HG03521 (cell line): ENCODE measurements at regions not wholly inside any gene's neighbourhood (a gene's known extent, or its start where the extent isn't known, plus 50 kb on each side); places are given as distances from the start of the nearest gene placed in this dataset.

Source experiments
- ATAC-seq: cut with Tn5 transposase; IDR thresholded peaks from one replicate; pipeline ENCODE4 v1.9.1; 2021; ENCODE audit warnings: mild to moderate bottlenecking, moderate library complexity; ENCODE audit not compliant: unreplicated experiment

DNA sequence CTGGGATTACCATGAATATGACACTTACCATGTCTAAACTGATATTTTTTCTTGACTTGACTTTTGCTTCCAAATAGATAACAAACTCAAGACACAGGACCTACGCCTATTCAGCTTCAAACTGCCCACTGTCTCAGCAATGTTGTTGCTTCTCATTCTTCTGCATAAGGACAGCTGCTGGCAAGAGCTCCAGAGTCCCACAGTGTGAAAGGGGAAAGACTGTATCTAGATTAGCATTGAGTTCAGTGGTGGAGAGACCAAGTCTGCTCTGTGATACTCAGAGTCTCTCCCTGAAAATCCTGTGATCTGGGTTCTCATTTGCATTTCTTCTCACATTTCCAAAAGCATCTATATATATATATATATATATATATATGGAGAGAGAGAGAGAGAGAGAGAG is 247.9 kb upstream of the NT5C1B start:
- no peak for ATAC-seq

- no peak for ATAC-seq
These were observed 247.1 kb upstream of the NT5C1B start for GRCh38 chr2:18836436-18836835.

DNA sequence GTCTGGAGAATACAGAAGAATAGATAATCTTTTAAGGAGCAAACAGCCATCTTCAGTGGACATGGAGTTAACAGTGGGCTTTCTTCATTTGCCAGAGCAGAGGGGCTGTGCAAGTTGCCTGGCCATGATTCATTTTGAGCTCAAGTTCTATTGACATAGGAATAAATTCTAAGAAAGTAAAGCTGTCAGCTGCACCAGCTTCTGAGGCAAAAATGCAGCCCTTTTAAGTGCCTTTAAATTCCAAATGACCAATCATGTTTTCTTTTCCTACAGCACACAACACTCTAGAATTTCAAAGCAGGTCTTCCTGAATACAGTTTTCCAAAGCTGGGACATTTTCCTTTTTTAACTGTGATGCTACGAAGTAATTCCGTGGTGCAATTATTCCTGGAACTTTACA is 246.4 kb upstream of the NT5C1B start:
- ATAC-seq = no peak

DNA sequence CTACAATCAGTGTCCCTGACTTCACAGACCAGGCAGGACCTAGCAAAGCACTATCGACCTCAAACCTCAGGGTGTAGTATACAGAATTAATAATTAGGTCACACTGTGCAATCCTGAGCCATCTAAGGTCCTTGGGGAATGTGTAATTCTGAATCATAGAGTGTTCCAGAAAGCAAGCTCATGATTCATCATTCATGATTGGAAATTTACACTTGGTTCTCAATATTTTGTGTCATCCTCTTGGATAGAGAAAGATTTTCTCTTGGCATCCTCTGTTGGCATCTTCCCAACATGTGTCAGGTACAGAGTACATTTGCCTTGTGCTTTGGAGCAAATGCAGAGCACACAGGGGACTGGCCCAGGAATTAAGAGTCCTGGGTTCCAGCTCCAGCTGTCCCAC is 245.0 kb upstream of the NT5C1B start:
- ATAC-seq = no peak

- ATAC-seq = no peak
These were observed 244.6 kb upstream of the NT5C1B start for GRCh38 chr2:18833941-18834340.

GRCh38 chr2:18831916-18832510 is 242.6 kb upstream of the NT5C1B start:
- no peak for ATAC-seq

DNA sequence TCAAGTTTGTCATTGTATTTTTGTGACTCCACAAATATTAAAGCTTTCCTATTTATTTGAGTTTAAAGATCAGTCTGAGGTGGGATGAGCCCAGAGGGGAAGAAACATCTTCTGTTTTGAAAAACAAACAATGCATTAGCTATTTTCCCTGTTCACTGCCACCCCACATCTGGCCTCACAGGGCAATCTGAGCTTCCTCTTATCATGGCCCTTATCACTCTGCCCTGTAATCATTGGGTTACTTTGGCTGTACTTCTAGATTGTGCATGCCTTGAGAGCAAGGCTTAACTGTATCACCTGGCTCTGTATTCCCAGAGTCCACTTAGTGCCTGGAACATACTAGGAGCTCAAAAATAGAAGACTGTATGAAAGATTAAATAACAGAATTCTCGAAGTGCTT is 241.6 kb upstream of the NT5C1B start:
- no peak for ATAC-seq

DNA sequence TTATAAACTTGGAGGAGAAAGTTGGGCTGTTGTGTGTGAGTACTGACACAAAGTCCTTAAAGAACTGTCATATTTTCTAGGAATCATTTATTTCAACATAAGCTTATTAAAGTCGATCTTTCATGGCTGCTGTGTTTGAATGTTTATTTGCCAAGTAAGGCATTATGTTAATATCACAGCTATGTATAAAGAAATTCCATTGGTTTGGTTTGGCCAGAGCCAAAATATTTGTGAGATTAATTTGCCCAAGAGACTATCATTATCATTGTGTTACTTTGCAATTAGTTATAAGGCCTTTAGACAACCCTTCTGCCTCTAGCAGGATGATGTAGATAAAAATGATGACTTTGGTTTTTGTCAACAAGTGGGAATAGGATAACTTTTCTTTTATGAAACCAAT is 240.6 kb upstream of the NT5C1B start:
- ATAC-seq = no peak

DNA sequence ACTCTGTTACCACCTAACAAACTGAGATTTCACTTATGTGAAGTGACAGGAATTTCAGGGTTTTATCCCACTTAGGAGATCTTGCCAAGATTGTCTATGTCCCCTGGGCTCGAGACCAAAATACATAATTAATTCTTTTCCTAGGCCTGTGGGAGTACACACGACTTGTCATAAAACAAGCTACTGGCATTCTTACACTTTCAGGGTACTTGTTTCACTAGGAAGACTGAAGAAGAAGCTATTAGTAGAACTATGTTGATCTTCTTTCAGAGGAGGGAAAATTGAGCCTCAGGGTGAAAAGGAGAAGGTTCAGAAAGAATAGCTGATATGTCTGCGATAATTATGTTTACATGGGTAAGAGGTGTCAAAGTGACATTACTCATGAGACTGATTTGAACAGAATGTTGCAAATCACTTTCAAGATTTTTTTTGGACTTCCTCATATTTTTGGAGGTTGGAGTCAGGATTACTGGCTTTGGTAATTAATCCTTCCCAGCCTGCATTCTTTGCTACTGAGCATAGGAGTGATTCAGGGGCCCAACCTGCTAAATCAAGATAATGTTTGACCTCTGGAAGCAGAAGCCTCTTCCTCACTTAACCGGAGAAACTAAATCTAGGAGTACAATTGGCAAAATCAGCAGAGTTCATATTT is 240.0 kb upstream of the NT5C1B start:
- ATAC-seq = no peak

DNA sequence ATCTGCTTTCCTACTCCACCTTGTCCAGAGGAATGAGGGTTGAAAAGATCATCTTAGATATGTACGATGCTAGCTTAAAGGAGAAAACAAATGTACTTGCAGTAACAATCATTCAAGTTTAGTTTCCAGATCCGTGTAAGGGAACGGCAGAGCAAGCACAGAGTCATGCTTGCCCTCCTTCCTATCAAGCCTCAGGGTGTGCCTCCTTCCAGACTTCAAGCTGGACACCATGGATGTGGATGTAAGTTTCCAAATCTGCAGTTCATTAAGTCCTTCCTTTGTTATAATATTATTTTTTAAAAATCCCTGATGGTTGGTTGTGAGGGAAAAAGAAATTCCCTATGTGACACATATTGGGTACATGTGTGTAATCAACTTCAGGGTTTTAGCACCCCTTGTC is 238.9 kb upstream of the NT5C1B start:
- ATAC-seq = no peak

DNA sequence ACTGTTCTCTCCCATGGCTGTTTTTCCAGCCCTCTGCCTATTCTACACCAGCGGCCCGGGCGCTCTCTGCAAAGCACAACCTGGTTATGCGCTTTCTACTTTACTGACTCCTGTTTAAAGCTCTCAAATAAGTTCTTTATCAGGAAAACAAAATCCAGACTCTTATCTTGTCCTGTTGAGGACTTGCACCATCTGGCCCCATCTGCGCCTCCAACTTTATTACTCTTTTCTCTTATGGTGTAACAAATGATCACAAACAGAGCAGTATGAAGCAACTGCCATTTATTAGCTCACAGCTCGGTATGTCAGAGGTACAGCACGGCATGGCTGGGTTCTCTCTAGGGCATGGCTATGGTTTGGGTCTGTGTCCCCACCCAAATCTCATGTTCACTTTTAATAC is 236.5 kb upstream of the NT5C1B start:
- no peak for ATAC-seq

- ATAC-seq = no peak
These were observed 235.5 kb upstream of the NT5C1B start for GRCh38 chr2:18824915-18825314.

DNA sequence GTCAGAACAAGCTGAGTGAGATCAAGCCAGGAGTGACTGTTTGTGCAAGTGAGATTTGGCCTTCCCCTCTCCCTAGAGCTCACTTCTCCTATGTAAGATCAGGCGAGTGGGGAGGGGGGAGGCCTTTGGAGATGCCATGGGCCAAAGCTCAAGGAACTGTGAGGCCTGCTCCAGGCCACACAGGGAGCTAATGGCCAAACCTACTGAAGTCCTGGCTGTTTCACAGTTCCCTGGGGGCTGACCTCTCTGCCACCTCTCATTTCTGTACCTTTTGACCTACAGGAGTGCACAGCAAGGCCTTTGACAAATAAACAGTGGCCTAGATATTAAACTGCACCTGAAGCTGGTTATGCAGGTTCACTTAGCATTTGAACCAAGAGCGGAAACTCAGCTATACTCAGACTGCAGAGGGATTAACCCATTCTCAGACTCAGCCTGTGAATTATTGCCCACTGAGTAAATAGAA is 235.0 kb upstream of the NT5C1B start:
- no peak for ATAC-seq

DNA sequence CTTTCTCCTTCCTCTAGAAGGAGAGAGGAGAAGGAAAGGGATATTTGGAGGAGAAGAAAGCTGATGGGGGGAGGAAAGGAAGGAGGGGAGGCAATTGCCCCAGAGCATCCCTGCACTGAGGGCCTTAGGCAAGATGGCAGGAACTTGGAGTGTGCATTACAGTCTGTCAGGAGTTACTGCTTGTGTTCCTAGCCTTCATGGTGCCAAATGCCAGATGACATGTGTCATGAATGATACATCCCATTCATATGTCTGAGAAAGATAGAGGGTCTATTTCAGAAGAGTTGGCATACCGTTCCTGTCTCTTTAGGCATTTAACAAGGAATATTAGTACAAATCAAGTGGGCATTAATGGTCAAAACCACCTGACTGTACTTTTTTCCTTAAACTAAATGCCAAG is 232.1 kb upstream of the NT5C1B start:
- no peak for ATAC-seq

DNA sequence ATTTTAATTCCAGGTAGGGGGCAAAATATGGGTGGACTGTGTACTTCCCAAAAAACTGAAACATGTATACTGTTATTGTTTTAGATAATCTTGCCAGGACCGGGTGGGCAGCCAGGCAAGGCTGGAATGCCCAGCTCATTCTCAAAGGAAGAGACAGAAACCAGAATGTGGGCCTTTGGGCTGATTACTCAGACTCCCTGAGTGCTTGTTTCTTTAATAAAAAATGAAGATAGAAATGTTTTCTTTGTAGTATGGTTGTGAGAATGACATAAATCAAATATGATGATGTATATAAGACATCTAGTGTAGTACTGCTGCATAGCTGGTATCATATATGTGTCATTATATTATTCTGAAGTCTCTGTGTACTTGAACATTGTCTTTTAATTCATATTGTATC is 231.6 kb upstream of the NT5C1B start:
- ATAC-seq = no peak

GRCh38 chr2:18819566-18819965 is 230.2 kb upstream of the NT5C1B start:
- ATAC-seq = no peak

DNA sequence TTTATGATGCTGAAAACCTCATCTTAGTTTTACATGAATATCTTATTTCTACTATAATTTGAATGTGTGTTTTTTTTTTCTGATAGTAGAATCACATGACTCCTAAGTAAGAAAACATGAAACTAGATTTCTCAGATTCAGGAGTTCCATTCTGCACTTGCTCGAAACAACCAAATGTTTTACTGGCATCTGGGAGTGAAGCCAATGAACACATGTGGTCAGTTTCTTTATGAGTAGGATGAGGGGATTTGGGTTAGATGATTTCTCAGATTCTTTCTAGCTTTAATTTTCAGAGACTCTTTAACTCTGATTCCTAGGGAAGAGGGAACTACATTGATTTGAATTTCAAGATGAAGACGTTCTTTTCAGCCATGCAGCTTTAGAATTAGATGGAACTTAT is 225.0 kb upstream of the NT5C1B start:
- no peak for ATAC-seq

- no peak for ATAC-seq
These were observed 215.2 kb upstream of the NT5C1B start for GRCh38 chr2:18804536-18804935.

GRCh38 chr2:18803141-18803939 is 214.0 kb upstream of the NT5C1B start:
- ATAC-seq = no peak

DNA sequence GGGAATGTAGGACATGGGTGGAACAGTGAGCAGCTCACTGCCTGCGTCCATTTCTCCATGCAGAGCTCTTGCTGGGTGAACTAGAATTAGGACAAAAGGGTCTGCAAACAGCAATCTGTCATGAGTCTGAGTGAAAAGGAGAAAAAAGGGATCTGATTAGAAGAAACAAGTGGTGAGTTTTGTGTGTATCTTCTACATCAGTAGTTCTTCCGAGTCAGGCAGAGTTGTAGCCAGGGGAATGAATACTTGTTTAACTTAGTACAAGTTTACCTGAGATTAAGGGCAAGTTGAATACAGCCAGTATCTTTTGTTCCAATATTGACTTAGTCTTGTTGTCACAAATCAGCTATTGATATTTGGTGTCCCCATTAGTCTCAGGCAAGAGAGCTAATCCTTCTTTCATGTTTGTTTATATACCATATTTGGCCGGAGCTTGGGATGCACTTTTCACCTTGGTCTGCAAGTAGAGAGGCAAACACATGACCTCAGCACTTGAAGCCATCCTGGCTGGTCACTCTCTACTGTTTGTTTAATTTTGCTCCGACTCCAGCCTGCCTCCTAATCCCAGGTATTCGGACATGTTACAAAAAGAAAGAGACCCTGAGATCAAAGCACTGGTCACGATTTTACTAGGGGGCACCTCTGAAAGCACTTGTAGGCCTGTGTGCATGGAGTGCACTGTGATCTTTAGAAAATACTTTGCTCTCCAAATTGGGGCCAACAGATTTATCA is 211.0 kb upstream of the NT5C1B start:
- ATAC-seq = no peak

DNA sequence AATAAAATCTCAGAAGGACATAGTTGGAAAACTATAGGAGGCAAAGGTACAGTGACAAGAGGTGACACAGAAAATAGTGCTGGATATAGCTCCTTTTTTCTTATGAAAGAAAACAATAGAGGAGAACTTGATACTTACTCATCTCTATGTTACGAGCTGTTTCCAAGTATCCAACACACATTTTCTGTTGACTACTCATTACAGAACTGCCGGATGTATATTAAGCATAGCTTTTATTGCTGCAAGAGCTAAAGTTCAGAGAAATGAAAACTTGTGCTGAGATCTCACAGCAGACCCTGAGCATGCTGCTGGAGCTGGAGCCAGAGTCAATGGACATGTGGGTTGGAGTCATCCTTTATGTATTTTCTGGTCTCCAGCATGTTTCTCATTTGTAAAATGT is 210.0 kb upstream of the NT5C1B start:
- ATAC-seq = no peak
